22Rv1 (cell line): ENCODE measurements at regions not wholly inside any gene's neighbourhood (a gene's known extent, or its start where the extent isn't known, plus 50 kb on each side); places are given as distances from the start of the nearest gene placed in this dataset.

Experiments
- CTCF ChIP-seq: fragments of 450-650 bp; IDR thresholded peaks from 2 replicates; pipeline ENCODE4 v1.5.1; 2017; ENCODE audit warnings: mild to moderate bottlenecking
- ZFX ChIP-seq: fragments of 450-650 bp; IDR thresholded peaks from 2 replicates; pipeline ENCODE4 v1.6.1; 2017; ENCODE audit warnings: antibody characterized with exemption, borderline replicate concordance

- TF ChIP-seq CTCF = no peak
- no peak for TF ChIP-seq ZFX
Measured at GRCh38 chr22:22141771-22142591, 102.6 kb upstream of the VPREB1 start.
